D721Med (cell line): ENCODE measurements at regions not wholly inside any gene's neighbourhood (a gene's known extent, or its start where the extent isn't known, plus 50 kb on each side); places are given as distances from the start of the nearest gene placed in this dataset.

Source experiments
- DNase-seq: peaks from one replicate; pipeline ENCODE4 v3.0.0; 2011; ENCODE audit warnings: low spot score; ENCODE audit not compliant: insufficient read length
- FAIRE-seq: peaks from 2 replicates; lab custom pipeline; 2011; peaks lifted over from hg19 to GRCh38; lab: Jason Lieb, UNC
- CTCF ChIP-seq: IDR thresholded peaks from 2 replicates; pipeline ENCODE4 v1.5.1; 2012; ENCODE audit warnings: mild to moderate bottlenecking, control low read depth; ENCODE audit not compliant: insufficient read depth; ENCODE audit errors: missing control alignments

DNA sequence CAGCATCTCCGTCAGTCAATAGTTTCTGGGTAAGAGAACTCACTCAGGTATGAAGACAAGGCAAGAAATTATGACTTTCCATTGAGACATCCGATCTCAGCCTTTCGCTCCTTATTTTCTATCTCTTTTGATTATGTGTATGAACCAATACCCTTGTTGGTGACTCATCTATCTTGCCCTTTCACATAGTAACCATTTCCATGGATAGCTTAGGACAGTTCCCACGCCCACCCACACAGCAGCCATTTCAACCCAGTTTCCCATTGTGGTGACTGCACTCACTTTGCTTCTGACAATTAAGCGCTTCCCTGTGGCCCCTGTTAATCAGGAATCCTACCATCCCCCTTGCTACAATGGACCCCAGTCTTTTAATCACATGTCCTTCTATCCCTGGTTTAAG is 210.6 kb upstream of the ADGRL2 start:
- no peak for TF ChIP-seq CTCF
- FAIRE-seq (no peak), DNase-seq (no peak)

DNA sequence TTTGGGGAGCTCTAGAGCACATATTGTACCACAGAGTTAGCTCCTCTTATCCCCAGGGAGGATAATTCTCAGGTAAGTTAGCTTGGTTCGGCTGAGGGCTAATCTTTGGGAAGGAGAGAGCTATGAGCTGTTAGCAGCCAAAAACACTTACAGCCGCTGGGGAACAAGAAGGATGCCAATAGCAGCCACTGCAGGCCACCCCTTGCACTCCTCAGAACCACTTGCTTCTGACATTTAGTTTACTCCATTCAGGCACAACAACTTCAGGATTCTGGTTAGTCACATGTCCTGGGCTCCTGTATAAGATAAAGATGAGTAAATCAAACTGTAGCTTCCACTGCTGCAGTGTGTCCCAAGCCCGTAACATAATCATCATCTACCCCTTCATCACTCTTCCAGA is 212.6 kb upstream of the ADGRL2 start:
- FAIRE-seq (no peak), DNase-seq (no peak)
- TF ChIP-seq CTCF: no peak

DNA sequence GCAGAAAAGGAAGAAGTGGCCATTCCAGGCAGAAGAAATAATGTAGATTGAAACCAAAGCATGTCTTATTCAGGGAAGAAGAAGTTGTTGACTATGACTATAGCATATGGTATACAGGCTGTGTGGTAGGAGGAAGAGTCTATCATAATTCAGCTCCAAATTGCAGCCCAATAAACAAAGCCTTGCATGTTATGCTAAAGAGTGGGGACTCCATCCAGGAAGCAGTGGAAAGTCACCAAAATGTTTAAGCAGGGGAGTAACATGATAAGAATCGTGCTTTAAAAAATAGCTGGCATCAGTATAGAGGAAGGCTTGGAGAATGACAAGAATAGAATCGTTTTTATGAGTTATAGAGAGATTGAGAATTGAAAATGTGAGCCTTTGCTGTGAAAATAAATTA is 213.3 kb upstream of the ADGRL2 start:
- FAIRE-seq: no peak
- TF ChIP-seq CTCF: no peak

DNA sequence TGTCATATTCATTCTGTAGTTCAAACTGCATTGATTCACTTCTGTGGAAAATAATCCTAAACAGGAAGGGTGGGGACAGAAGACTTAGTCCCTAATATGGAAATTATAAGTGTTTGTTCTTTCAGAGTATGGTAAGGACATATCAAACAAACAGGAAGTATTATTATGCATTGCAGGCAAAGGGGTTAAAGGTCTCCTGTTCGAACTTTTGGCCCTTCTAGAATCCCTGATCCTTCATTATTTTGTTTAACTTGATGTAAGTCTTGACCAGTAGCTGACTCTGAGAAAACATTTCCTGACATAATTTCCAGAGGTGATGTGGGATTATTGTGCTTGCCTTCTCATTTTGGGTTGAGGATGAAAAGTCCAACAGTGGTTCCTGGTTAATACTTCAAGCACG is 215.4 kb upstream of the ADGRL2 start:
- no peak for TF ChIP-seq CTCF
- DNase-seq (no peak), FAIRE-seq (no peak)

More for the DNA sequence above, 213.3 kb upstream of the ADGRL2 start:
- no peak for DNase-seq

GRCh38 chr1:81584398-81584797 is 216.3 kb upstream of the ADGRL2 start:
- FAIRE-seq (no peak), DNase-seq (no peak)
- TF ChIP-seq CTCF: no peak

GRCh38 chr1:81583878-81584277 is 216.9 kb upstream of the ADGRL2 start:
- FAIRE-seq (peak; percentile 35), DNase-seq (no peak)
- TF ChIP-seq CTCF: no peak

GRCh38 chr1:81582467-81582986 is 218.2 kb upstream of the ADGRL2 start:
- DNase-seq (no peak), FAIRE-seq (no peak)
- no peak for TF ChIP-seq CTCF
